ENCODE measurements at regions not wholly inside any gene's neighbourhood (a gene's known extent, or its start where the extent isn't known, plus 50 kb on each side); places are given as distances from the start of the nearest gene placed in this dataset.

DNA sequence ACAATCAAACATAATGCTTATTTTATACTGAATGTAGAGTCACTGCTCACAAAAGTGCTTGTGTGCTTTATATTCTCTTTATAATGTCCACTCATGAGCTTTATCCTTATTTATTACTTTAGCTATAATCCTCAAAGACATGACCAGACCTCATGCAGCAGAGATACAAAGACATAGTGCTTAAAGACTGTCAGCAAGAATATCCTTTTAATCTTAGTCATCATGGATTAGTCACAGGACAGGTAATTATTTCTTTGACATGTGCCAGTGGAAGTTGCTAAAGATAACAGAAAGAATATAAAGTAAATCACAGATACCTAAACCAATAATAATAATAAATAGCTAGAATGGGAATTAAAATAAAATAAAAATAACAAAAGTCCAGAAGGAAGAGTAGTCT, 707.5 kb downstream of the BCL11B start:
- no peak for DNase-seq (ENCODE audit: low read depth)

DNA sequence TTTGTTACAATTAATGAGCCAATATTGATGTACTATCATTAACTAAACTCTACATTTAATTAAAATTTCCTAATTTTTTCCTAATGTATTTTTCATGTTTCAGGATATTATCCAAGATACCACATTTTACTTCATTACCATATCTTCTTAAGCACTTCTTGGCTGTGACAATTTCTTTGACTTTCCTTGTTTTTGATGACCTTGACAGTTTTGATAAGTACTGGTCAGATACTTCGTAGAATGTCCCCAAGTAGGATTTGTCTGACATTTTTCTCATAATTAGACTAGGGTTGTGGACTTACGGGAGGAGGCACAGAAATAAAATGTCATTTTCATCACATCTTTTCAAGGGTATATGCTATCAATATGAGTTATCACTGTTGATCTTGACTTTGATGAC, 700.9 kb downstream of the BCL11B start:
- no peak for DNase-seq (ENCODE audit: low read depth)

DNA sequence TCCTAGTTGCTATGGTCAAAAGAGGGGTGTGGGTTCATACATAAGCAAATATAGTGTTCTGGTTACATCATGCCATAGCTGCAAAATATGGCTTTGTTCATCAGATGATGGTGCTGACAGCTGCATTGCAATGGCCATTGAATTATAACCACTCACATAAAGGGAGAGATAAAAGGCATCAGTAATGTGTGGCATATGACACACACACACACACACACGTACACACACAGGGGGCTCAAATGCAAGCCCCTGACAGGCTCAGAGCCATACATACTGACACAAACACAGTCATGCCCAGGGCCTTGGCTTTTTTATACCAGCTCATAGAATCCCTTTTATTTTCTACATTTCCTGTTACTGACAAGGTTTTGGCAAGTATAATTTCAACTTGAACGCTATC, 698.9 kb downstream of the BCL11B start:
- no peak for DNase-seq (ENCODE audit: low read depth)

DNA sequence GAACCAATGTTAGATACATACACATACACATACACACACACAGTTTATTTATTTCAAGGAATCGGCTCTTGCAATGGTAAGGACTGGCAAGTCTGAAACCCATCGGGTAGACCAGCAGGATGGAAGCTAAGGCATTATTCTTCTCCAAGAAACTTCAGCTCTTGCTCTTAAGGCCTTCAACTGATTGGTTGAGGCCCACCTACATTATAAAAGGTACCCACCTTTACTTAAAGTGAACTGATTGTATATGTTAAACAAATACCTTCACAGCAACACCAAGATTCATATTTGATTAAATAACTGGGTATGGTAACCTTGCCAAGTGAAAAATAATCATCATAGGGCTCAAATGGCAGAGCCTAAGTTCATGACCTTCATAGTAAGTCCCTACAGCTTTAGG, 695.5 kb downstream of the BCL11B start:
- no peak for DNase-seq (ENCODE audit: low read depth)

DNA sequence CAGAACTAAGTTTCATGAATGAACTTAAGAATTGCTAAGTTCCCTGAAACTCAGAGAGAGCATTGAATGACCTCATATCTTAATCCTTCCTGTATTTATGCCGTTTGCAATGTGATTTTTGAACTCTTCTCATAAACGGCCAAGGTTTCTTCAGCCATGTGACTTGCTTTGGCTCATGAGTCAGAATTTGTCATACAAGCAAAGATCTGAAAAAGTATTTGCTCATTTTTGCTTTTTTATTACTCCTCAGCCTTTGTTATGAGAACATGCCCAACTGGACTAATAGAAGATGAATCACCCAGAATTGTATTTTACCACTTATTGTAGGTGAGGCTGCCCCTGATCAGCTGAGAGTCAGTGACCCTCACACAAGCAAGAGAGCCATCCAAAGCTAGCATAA, 693.8 kb downstream of the BCL11B start:
- peak; percentile 2 for DNase-seq (ENCODE audit: low read depth)

DNA sequence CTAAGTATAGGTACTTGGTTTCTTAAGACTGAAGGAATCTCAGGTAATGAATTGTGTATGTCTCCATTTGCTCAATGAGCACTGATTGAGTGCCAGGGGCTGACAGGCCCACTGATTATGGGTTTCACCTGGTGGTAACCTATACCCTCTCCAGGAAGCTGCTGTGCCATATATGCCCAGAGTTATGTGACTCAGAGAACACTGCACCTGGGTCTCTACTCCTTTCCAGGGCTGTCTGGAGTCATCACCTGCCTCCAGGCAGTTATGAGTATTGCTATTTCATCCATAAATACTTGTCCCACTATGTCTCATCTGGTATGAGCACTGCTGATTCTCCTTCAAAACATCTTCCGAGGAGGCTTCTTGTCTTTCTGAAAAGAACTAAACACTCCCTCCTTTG, 692.9 kb downstream of the BCL11B start:
- DNase-seq (ENCODE audit: low read depth): no peak

DNA sequence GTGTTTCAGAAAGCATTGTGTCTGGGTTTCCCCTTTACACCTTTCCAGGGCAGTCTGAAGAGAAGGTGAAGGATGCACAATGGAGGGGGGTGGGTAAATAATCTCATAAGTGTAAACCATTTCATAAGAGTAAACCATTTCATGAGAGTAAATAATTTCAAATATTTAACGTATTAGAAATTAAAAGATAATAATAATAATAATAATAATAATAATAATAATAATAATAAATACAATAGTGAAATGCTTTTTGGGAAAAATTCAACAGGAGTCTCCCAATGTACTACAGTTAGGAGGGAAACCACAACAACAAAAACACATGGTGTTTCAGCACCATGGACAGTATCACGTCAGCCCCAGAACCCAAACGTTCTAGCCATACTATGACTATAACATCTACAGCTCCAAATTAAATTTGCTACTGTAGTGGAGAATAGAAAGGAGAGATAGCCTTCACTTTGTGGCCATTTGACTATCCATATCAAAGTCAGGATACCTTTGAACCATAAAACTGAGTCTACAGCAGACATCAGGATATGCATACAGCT, 691.8 kb downstream of the BCL11B start:
- no peak for DNase-seq (ENCODE audit: low read depth)

DNA sequence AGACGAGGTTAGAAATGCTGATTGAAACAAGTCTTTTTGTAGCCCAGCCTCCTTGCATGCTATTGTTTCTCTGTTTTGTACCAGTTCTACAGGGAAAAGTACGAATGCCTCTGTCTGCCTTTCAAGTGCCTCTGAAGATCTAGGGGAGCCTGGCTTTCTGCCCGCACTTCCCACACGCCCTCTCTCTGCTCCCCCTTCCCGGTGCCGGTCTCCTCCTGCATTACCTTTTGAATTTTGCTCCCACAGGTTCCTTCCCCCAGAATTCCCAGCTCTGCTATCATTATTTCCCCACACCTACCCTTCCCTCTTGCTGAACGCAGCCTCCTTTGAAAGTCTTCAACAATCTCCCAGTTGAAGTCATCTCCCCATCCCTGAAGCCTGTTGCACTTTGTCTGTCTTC, 689.7 kb downstream of the BCL11B start:
- no peak for DNase-seq (ENCODE audit: low read depth)

DNA sequence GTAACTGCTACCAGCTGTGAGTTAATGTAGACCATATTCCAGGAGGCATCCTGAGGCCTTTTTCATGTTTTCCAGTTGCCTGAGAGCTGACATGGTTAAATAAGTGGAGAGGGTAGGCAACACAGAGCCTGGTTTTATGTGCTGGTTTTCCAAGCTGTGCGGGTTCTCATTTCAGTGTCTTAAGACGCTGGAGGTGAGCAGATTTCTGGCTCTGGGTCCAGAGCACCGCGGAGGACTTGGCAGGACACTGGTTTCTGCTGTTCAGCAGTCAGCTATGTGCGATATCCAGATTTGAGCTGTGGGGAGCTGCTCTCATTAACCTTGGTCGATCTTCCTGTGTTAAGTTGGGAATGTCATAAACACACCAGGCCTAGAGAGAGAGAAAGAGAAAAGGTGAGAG, 680.8 kb downstream of the BCL11B start:
- no peak for DNase-seq (ENCODE audit: low read depth)

DNA sequence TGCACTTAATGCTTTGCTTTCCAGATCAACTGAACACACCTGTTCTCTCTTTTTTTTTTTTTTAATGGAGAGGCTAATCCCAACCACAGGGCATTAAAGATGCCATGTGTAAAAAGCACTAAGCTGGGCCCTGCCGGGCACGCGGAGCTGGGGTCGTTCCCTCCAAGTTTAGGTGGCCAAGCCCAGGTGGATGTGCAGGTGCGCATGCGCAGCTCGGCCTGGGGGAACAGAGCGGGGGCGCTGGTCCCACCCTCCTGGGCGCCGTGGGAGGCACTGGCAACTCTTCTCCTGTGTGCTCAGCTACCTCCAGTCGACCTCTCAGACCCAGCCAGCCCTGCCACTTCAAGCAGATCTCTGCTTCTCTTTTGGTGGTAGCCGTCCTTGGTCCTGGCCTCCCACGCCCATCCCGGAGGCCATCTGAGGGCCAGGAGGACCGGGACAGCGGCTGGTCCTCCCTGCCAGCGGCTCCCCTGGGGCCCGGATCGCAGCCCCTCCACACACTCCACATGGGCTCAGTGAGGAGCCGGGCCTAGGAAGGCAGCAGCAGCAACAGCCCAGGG, 679.3 kb downstream of the BCL11B start:
- no peak for DNase-seq (ENCODE audit: low read depth)

DNA sequence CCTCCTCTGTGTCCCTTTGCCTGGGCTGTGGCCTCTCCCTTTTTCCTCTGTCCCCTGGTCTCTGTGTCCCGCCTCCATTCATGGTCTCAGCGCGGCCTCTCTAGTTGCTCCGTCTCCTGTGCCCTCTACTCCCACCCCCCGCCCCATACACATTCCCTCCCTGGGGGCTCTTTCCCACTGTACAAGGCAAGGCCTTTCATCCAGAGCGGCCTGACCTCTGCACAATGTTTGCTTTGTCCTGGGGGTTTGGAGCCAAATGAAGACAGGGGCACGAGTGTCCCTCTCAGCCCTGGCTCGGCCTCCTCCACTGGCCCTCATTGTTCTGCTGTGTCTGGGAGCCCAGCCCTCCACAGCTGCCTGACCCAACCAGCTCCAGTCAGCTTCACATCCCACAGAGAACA, 678.6 kb downstream of the BCL11B start:
- no peak for DNase-seq (ENCODE audit: low read depth)

DNA sequence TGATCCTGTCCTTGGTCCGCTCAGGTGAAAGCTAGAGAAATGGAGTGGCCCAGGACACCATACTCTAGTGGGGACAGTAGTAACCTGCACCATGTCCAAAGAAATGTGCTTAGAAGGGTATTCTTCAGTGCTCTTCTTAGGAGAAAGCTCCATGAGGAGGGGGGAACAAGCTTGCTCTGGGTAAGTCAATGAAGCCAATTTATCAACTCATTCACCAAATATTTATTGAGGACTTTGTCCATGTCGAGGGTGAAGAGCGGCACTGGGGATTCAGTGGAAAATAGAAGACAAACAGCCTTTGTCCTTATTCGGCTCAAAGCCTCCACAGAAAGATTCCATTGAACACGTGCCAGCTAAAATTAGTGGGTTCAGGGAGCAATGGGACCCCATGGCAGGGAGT, 677.8 kb downstream of the BCL11B start:
- no peak for DNase-seq (ENCODE audit: low read depth)

DNA sequence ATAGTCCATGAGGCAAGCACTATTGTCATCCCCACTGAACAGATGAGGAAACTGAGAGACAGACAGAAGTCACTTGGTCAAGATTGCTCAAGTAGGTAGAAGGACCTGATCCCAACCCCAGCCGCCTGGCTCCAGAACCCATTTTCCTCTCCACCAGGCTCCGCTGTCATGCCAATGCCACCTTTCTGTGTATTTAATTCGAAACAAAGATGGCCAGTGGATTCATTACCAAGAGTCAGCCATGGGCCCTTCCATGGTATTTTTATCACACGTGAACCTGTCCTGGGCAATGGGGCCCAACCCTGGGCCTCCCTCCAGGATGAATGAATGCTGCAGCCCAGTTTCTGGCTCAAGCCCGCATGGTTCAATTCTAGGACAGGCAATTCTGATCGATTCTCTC, 673.4 kb downstream of the BCL11B start:
- DNase-seq (ENCODE audit: low read depth): no peak

DNA sequence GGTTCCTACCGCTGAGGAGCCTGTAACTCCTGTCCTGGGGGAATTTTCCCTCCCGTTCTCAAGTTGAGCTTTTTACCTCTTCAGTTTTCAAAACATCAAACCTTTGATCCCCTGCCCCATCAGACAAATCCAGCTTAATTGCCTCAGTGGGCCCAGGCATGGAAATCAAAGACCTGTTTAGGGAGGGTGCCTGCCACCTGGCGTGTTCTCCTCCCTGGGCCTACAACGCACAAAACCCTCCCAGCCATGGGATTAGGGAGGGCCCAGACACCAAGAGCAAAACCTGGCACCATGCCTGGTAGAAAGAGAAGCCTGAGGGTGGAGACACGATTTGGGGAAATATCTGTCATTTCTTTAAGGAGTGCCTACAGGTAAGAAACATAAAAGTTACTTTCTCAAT, 672.9 kb downstream of the BCL11B start:
- no peak for DNase-seq (ENCODE audit: low read depth)

DNA sequence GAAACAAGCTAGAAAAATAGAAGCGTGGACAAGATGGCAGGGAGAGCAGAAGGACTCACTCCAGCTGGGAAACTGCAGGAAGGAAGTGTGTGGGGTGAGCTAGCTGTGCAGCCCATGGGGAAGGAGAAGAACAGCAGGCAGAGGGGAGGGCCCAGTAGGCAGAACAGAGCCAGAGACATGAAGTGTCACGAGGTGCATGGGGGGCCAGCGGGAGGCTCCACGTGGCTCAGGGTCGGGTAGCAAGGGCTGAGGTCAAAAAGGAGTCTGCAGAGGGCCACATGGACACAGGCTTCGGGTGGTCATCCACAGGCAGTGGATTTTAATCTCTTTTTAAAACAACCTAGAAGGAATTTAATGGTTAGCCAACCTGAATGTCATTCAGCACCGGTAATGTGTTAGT, 669.0 kb downstream of the BCL11B start:
- no peak for DNase-seq (ENCODE audit: low read depth)

DNA sequence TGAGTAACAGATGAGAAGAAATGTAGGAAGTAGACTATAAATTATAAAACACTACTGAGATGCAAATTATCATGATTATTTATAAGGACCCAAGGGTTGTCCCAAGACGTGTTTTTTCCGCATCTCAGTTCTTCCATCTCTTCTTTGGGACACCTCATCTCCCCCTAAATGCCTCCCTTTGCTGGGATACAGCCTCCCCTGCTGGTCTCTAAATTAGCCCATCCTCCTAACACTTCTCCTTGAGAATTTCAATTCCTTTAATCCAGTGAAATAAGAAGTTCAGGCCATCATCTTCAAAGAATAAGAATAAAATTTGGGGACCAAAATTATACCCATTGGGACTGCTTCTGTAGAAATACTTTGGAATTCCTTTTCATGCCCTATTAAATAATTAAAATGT, 667.0 kb downstream of the BCL11B start:
- no peak for DNase-seq (ENCODE audit: low read depth)

DNA sequence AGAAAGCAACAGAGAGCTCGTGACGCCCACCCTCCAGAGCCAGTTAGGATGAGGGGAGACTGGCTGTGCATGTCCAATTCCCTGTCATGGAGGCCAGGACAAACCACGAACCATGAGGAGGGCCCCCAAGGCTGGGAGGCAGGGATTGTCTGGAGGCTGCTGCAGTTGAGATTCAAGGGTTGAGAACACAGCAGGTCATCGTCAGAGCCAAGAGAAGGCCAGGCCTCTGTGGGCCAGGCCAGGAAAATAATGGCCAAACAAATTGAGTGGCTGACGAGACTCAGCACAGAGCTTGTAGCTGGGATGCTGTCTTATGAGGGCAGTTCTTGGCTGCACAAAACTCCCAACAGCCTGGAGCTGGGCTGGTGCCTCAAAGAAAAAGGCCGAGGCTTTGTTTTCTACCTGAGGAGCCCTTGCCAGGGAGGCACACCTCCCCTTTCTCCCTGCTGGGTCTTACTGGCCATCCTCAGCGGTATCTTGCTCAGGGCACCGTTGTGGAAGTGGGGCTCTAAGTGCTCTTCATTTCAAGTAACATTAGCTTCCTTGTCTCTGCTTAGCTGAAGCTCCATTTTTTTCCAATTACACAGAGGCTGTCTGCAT, 665.9 kb downstream of the BCL11B start:
- DNase-seq (ENCODE audit: low read depth): no peak

DNA sequence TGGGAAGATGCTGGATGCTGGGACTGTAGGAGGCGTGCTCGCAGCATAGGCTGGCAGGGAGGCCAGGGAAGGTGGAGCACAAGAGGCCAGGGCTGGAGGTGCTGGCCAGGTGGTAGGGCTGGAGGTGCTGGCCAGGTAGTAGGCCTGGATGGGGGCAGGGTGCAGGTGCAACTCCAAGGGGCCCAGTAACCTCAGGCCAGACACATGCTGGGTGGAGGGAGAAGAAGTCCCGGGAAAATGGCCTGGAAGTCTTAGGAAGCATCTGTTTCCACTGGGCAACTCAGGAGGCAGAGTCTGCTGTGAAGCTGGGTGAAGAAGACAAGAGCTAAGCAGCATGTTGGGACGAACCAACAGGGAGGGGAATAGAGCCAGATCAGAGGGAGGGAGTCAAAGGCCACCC, 665.2 kb downstream of the BCL11B start:
- DNase-seq (ENCODE audit: low read depth): no peak

DNA sequence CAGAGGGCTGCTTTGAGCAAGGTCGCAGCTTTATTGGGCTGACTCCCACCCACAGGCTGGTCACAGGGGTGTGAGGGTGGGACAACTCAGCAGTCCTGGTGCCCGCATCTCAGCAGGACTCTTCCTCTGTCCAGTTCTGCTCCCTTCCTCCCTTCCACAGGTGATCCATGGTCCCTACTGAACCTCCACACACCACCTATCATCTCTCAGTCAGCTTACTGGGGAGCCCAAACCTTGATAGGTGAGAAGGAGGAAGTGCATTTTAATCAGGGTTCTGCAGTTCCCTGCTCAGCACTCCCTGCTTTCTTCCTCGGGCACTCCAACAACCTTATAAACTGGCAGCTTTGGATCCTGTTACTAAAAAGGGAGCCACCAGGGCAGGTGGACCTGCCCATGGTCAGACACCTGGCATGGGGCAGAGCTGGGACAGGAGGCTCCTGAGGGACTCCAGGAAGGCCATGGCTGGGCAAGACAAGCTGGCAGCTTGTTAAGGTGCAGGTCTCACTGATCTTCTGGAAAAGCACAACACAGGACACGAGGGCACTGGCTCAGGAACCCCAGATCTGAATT, 664.6 kb downstream of the BCL11B start:
- DNase-seq (ENCODE audit: low read depth): no peak

DNA sequence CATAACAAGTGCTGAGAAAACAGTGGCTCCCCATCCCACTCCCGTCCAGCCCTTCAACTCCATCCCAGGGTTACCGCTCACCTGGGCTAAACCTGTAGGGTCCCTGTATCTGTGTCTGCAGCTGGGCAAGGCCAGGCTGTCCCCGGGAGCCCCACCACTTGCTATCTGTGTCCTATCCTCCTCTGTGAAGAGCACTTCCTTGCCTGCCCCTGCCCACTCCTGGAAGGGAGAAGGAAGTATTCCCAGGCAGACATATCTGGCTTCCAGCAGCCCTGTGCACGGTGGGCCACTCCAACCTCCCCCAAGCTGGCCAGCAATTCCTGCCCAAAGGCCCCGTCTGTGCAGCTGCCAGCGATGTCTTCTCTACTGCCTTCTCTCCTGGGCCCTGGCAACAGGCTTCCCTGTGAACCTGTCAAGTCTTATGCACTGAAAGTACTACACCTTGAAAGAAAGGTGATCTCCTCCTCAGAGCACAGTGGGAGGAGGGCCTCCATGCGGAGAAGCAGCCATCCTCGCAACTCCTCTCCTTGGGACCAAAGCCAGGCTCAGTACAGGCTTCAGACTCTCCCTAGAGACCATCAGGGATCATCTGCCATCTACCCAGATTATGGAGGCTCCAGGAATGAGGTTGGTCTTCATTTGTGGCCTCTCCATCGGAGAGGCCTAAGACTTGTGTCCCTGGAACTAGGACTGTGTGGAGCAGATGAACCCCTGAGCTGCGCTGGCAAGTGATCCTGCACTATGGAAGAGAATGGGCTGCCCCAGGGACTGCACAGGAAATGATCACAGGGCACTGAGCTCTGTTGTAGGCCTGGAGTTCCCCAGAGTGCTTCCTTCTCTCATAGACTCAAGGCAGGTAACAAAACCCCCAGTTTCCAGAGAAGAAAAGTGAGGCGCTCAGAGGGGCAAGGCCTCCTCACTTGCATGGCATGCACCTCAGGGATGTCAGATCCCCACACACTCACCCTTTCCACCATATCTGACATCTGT, 663.6 kb downstream of the BCL11B start:
- DNase-seq (ENCODE audit: low read depth): no peak

DNA sequence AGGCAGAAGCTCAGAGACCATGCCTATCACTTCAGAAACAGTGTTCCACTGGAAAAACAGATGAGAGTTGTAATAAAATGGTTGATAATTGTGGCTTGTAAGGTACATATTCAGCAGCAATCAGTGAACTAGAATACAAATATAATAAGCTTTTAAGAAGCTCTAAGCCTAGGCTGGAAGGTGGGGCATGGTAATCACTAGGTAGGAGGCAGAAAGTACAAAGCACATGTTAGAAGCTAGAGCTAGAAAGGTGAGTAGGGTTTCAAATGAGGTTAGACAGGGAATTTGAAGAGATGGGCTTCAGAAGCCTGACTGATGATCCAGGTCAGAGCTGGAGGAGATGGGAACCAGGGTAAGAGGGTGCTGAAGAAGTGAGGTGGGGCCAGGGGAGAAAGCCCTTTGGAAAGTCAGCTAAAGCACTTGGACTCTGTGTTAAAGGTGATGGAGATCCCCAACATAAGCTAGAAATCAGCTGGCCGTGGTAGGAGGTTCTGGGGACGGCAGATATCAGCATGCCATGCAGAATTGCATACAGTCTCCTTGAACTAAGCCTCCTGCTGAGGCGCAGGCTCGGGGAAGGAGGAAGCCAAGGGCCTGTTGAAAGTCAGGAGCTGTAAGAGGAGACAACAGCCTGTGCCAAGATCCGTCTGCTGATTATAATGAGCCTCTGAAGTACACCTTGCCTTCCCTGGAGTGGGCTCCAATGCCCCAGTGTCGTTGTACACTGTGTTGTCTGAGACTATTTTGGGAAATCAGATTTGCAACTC, 659.4 kb downstream of the BCL11B start:
- DNase-seq (ENCODE audit: low read depth): no peak

DNA sequence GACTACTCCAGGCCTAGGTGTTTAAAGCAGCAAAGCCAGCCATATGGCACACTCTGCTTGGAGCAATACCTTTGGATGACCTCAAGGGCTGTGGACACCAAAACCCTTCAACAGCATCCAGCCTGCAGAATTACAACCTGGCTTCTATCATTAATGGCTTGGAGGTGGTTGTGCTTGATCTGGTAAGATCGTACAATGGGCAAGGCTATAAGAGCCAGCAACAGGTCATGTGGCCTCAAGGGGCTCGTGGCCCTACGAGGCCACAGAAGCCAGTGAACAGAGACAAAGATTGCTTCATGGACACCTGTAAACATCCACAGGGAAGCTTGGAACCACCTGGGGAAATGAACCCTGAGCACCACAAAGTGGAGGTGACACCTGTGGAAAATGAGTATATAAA, 657.3 kb downstream of the BCL11B start:
- no peak for DNase-seq (ENCODE audit: low read depth)

Data from GM04503 (cell line).